LNCAP (cell line): ENCODE measurements at regions not wholly inside any gene's neighbourhood (a gene's known extent, or its start where the extent isn't known, plus 50 kb on each side); places are given as distances from the start of the nearest gene placed in this dataset.

Experiments
- CTCF ChIP-seq: fragments of 450-650 bp; IDR thresholded peaks from 2 replicates; pipeline ENCODE4 v1.5.1; 2017; ENCODE audit warnings: mild to moderate bottlenecking

DNA sequence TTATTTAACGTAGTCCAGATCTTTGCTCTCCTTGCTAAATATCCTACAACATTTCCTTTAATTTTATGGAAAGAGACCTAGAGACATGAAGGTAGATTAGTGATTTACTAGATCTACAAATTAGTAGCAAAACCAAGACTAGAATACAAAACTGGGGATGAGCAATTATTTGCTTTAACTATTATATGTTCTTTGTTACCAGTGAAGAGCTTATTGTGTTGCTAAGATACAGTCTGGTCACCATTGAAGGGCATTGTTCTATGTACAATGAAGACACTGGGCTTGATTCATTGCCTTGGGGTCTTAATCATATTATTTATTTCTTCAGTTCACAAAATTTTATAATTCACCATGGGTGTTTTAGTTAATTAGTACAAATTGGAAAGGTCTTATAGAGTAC is 88.3 kb downstream of the S1PR1 start:
- no peak for TF ChIP-seq CTCF

DNA sequence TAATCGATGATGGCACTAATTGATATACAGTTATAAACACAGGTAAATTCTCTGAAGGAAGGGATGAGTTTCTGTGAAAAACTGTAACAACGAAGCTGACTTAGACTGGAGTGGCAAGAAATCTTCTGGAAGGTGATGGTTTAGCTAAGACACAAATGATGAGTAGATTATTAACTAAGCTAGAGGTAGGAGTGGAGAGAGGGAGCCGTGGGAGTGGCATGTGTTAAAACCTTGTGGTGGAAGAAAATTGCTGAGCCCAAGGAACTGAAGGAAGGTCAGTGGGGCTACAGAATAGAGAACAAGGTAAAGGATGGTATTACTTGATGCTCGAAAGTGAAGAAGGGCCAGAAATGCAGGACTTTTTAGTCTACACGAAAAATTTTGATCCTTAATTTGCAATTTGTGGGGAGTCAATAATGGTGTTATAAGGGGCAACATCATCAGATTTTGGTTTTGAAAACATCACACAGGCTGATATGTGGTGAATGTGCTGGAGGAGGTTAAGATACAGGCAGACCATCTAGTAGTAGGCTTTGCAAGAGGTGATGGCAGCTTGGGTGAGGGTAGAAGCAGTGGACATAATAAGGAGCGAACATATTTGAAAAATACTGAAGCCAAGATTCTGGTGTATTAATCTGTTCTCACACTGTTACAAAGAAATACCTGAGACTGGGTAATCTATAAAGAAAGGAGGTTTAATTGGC is 93.8 kb downstream of the S1PR1 start:
- TF ChIP-seq CTCF, result no peak

DNA sequence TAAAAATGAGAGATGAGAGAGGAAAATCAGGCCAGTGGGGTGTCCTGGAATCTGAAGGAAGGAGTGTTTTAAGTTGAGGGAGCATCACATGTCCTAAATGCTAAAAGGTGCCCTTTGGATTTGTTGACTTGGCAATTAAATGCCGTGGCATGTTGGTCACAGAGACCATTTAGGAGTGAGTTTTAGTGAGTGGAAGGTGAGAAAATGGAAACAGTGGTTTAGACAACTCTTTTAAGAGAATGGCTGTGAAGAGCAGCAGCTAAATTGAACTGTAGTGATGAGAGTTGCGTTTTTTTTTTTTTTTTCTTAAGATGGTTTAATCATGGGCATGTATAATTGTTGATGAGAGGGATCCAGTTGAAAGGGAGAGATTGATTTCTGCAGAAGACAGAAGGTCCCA is 95.0 kb downstream of the S1PR1 start:
- no peak for TF ChIP-seq CTCF

DNA sequence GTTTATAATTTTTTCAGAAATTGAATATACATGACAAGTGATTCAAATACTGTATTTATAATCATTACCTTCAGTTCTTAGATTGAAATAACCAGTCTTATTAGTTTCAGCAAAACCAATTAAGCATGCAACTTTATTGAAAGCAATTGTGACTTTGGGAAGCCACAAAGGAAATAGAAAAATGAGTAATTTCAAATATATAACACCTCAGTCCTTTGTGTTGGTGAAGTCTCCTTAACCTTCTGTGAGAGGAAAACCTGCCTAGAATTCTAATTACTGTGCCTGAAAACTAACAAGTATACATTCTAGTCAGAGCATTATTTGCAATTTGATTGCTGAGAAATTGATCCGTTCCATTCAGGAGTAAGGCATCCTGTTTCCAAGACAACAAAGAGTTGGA is 95.8 kb downstream of the S1PR1 start:
- TF ChIP-seq CTCF, result no peak

- no peak for TF ChIP-seq CTCF
These were observed 96.4 kb downstream of the S1PR1 start for GRCh38 chr1:101333186-101333585.

GRCh38 chr1:101337968-101338367 is 101.1 kb downstream of the S1PR1 start:
- no peak for TF ChIP-seq CTCF

DNA sequence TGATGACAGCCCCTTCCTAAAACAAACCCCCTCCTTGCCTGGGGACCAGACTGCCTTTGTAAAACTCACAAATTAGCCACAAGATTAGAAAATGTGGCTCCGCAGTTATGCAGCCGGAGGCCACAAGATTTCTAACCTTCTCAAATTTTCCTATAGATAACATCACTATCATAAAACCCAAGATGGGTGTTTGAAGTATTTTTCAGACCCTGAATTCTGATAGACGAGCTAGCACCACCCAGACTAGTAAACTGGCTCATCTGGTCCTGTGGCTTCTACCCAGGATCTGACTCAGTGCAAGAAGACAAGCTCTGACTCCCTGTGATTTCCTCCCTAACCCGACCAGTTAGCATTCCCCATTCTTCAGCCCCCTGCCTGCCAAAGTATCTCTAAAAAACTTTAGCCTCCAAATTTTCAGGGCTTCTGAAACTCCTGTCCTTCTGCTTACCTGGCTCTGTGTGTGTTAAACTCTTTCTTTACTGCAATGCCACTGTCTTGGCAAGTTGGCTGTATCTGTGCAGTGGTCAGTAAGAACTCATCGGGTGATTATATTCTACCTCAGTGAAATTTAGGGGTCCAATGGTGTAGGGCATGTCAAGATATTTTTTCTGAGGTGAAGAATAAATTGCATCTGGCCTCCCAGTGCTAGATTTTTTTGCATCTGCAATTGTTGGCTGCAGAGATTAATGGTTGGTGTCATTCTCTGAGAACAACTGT is 102.1 kb downstream of the S1PR1 start:
- TF ChIP-seq CTCF, result no peak
